Prostate gland (tissue), 2 donors: ENCODE measurements at regions not wholly inside any gene's neighbourhood (a gene's known extent, or its start where the extent isn't known, plus 50 kb on each side); places are given as distances from the start of the nearest gene placed in this dataset.

Source experiments
- CTCF ChIP-seq, 4 experiments: fragments of 200-600 bp in 2 of 4; fragments of 450-650 bp in 2 of 4; sonication (generic) in 2 of 4; IDR thresholded peaks; 1 replicate in 3 of 4; 2 replicates in 1 of 4; pipeline ENCODE4 v1.5.1; 2016 to 2019; ENCODE audit warnings: antibody characterized with exemption in 4 of 4, mild to moderate bottlenecking in 2 of 4, moderate library complexity in 2 of 4
- POLR2A ChIP-seq: fragments of 450-650 bp; IDR thresholded peaks from one replicate; pipeline ENCODE4 v1.6.1; 2016; ENCODE audit warnings: antibody characterized with exemption, mild to moderate bottlenecking

GRCh38 chr6:105793130-105793529, 293.0 kb upstream of the PRDM1 start:
- TF ChIP-seq CTCF (IDR thresholded peaks at IDR 0.05): no peak
- no peak for TF ChIP-seq POLR2A
